ENCODE measurements at regions not wholly inside any gene's neighbourhood (a gene's known extent, or its start where the extent isn't known, plus 50 kb on each side); places are given as distances from the start of the nearest gene placed in this dataset.

- Histone ChIP-seq H3K27ac (no peak overlapping the region), H3K4me3 (no peak overlapping the region), H3K36me3 (no peaks in the 10 kb centered on the region), H3K9me3 (no peaks in the 10 kb centered on the region), H3K27me3 (no peaks in the 10 kb centered on the region), H3K4me1 (no peaks in the 10 kb centered on the region)
- no peak for DNase-seq
- TF ChIP-seq, protein P1, sequence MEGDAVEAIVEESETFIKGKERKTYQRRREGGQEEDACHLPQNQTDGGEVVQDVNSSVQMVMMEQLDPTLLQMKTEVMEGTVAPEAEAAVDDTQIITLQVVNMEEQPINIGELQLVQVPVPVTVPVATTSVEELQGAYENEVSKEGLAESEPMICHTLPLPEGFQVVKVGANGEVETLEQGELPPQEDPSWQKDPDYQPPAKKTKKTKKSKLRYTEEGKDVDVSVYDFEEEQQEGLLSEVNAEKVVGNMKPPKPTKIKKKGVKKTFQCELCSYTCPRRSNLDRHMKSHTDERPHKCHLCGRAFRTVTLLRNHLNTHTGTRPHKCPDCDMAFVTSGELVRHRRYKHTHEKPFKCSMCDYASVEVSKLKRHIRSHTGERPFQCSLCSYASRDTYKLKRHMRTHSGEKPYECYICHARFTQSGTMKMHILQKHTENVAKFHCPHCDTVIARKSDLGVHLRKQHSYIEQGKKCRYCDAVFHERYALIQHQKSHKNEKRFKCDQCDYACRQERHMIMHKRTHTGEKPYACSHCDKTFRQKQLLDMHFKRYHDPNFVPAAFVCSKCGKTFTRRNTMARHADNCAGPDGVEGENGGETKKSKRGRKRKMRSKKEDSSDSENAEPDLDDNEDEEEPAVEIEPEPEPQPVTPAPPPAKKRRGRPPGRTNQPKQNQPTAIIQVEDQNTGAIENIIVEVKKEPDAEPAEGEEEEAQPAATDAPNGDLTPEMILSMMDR (IDR thresholded peaks at IDR 0.05) = no peak
- TF ChIP-seq POLR2A (IDR thresholded peaks at IDR 0.05) = no peak
These were observed 467.6 kb upstream of the HS6ST1 start for GRCh38 chr2:128786316-128786715.

- no peaks in the 10 kb centered on the region for H3K9me3 ChIP-seq
- H3K36me3 ChIP-seq = no peaks in the 10 kb centered on the region
- H3K27ac ChIP-seq = no peak overlapping the region
- no peak overlapping the region for H3K4me3 ChIP-seq
- no peaks in the 10 kb centered on the region for H3K27me3 ChIP-seq
- H3K4me1 ChIP-seq = no peaks in the 10 kb centered on the region
- no peak for DNase-seq
- no peak for TF ChIP-seq POLR2A (IDR thresholded peaks at IDR 0.05)
- TF ChIP-seq, protein P1 (IDR thresholded peaks at IDR 0.05) = no peak
These were observed 468.2 kb upstream of the HS6ST1 start for GRCh38 chr2:128786741-128787478.

- H3K36me3 ChIP-seq = no peaks in the 10 kb centered on the region
- no peak overlapping the region for H3K4me3 ChIP-seq
- H3K9me3 ChIP-seq = no peaks in the 10 kb centered on the region
- no peaks in the 10 kb centered on the region for H3K27me3 ChIP-seq
- no peak for TF ChIP-seq POLR2A (IDR thresholded peaks at IDR 0.05)
- DNase-seq = no peak
- H3K27ac ChIP-seq = no peak overlapping the region
- H3K4me1 ChIP-seq = no peaks in the 10 kb centered on the region
These were observed 468.9 kb upstream of the HS6ST1 start for GRCh38 chr2:128787616-128788015.

DNA sequence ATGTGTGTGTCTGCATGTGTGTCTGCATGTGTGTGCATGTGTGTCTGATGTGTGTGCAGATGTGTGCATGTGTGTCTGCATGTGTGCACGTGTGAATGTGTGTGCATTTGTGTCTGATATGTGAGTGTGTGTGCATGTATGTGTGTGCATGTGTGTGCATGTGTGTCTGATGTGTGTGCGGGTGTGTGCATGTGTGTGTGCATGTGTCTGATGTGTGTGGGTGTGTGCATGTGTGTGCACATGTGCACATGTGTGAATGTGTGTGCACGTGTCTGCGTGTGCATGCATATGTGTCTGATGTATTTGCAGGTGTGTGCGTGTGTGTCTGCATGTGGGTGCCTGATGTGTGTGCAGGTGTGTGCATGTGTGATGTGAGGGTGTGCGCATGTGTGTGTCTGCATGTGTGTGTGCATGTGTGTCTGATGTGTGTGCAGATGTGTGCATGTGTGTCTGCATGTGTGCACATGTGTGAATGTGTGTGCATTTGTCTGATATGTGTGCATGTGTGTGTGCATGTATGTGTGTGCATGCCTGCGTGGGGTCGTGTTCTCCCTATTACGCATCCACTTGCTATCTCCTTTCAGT is 470.1 kb upstream of the HS6ST1 start:
- H3K4me3 ChIP-seq = no peak overlapping the region
- H3K36me3 ChIP-seq = no peaks in the 10 kb centered on the region
- DNase-seq = no peak
- no peaks in the 10 kb centered on the region for H3K4me1 ChIP-seq
- no peaks in the 10 kb centered on the region for H3K9me3 ChIP-seq
- no peak overlapping the region for H3K27ac ChIP-seq
- TF ChIP-seq, protein P1 (IDR thresholded peaks at IDR 0.05) = no peak
- no peaks in the 10 kb centered on the region for H3K27me3 ChIP-seq

- DNase-seq = no peak
- TF ChIP-seq, protein P1 (IDR thresholded peaks at IDR 0.05) = no peak
- no peak for TF ChIP-seq POLR2A (IDR thresholded peaks at IDR 0.05)
- no peaks in the 10 kb centered on the region for H3K27me3 ChIP-seq
- no peaks in the 10 kb centered on the region for H3K4me1 ChIP-seq
- H3K4me3 ChIP-seq = no peak overlapping the region
- no peak overlapping the region for H3K27ac ChIP-seq
- no peaks in the 10 kb centered on the region for H3K9me3 ChIP-seq
- H3K36me3 ChIP-seq = no peaks in the 10 kb centered on the region
These were observed 470.6 kb upstream of the HS6ST1 start for GRCh38 chr2:128789221-128789620.

DNA sequence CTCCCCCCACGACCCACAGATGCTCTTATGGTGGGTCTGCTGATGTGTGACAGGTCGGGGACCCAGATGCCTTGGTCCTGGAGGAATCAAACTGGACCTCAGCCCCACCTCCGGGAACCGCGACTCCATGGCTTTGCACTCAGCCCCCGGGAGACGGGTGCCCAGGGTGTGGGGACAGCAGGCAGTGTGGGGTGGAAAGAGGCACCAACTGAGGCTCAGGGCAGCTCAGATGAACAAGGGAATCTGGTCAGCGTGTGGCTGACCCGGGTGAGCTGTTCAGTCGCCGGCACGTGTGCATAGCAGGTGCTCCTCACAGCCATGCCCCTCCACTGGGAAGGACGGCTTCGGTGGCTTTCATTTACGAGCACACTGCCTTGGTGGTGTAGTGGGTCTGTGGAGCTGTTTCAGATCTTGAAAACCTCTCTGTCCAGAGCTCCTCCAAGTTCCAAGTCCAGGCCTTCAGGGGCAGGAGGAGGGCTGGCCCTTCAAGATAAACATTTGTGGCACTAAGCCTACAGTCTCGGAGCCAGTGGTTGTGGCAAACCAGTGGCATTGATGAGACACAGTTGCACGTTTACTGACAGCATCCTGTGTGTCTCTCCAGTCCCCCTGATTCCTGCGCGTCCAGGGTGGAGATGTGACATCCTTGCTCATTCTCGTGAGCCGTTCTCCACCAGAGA is 471.2 kb upstream of the HS6ST1 start:
- Histone ChIP-seq H3K36me3 (no peaks in the 10 kb centered on the region), H3K4me1 (no peaks in the 10 kb centered on the region), H3K9me3 (no peaks in the 10 kb centered on the region), H3K4me3 (no peak overlapping the region), H3K27me3 (no peaks in the 10 kb centered on the region), H3K27ac (no peak overlapping the region)
- TF ChIP-seq, protein P1 (IDR thresholded peaks at IDR 0.05) = no peak
- TF ChIP-seq POLR2A (IDR thresholded peaks at IDR 0.05) = no peak
- peak in 1 of 3 donors; percentile 33 for DNase-seq

Data from Peyer's patch (tissue), 4 donors.